OCI-LY1 (cell line): ENCODE measurements at regions not wholly inside any gene's neighbourhood (a gene's known extent, or its start where the extent isn't known, plus 50 kb on each side); places are given as distances from the start of the nearest gene placed in this dataset.

Experiments
- H2AFZ ChIP-seq: fragments of 200-600 bp; sonication (generic), shearing (Covaris generic); 2 replicates; pipeline ENCODE4 v1.6.0; 2014; ENCODE audit warnings: antibody characterized with exemption, mild to moderate bottlenecking, low read length
- H3F3A ChIP-seq: fragments of 200-600 bp; sonication (generic), shearing (Covaris generic); 2 replicates; pipeline ENCODE4 v1.6.0; 2014; ENCODE audit warnings: mild to moderate bottlenecking, antibody characterized with exemption, low read length, moderate library complexity; ENCODE audit not compliant: insufficient read depth
- H3K27ac ChIP-seq: fragments of 200-600 bp; sonication (generic); 2 replicates; pipeline ENCODE4 v1.5.1; 2014; ENCODE audit warnings: low read length, mixed run types, mild to moderate bottlenecking, low read depth; ENCODE audit not compliant: poor library complexity, severe bottlenecking
- H3K27me3 ChIP-seq: fragments of 200-600 bp; sonication (generic); 2 replicates; pipeline ENCODE4 v1.6.0; 2014; ENCODE audit warnings: antibody characterized with exemption, mild to moderate bottlenecking, low read length, moderate library complexity; ENCODE audit not compliant: insufficient read depth
- H3K36me3 ChIP-seq: fragments of 200-600 bp; sonication (generic); 2 replicates; pipeline ENCODE4 v1.6.1; 2014; ENCODE audit warnings: mild to moderate bottlenecking, antibody characterized with exemption, low read length, moderate library complexity, mixed read lengths; ENCODE audit not compliant: insufficient read depth
- H3K4me1 ChIP-seq: fragments of 200-600 bp; sonication (generic); 2 replicates; pipeline ENCODE4 v1.5.1; 2014; ENCODE audit warnings: mild to moderate bottlenecking, low read length, moderate library complexity; ENCODE audit not compliant: insufficient read depth, severe bottlenecking
- H3K4me2 ChIP-seq: fragments of 200-600 bp; sonication (generic), shearing (Covaris generic); 2 replicates; pipeline ENCODE4 v1.6.1; 2014; ENCODE audit warnings: low read length
- H3K4me3 ChIP-seq: fragments of 200-600 bp; sonication (generic); 2 replicates; pipeline ENCODE4 v1.5.1; 2014; ENCODE audit warnings: low read length, low read depth, mild to moderate bottlenecking, mixed read lengths; ENCODE audit not compliant: poor library complexity, severe bottlenecking
- H3K79me2 ChIP-seq: fragments of 200-600 bp; shearing (Covaris generic); 2 replicates; pipeline ENCODE4 v1.6.1; 2016; ENCODE audit warnings: mixed run types, low read length, mixed read lengths; ENCODE audit not compliant: insufficient read depth
- H3K9ac ChIP-seq: fragments of 200-600 bp; sonication (generic), shearing (Covaris generic); 2 replicates; pipeline ENCODE4 v1.6.1; 2014; ENCODE audit warnings: mild to moderate bottlenecking, low read length, mixed read lengths
- H3K9me2 ChIP-seq: fragments of 200-600 bp; sonication (generic), shearing (Covaris generic); 2 replicates; pipeline ENCODE4 v1.6.1; 2014; ENCODE audit warnings: low read depth, mild to moderate bottlenecking, low read length, mixed read lengths
- H3K9me3 ChIP-seq: fragments of 200-600 bp; shearing (Covaris generic); 2 replicates; pipeline ENCODE4 v1.6.1; 2014; ENCODE audit warnings: low read length, mixed read lengths
- H4K20me1 ChIP-seq: fragments of 200-600 bp; sonication (generic), shearing (Covaris generic); 2 replicates; pipeline ENCODE4 v1.6.0; 2016; ENCODE audit warnings: mild to moderate bottlenecking, low read length; ENCODE audit not compliant: insufficient read depth
- EZH2 ChIP-seq: fragments of 200-600 bp; sonication (generic), shearing (Covaris generic); IDR thresholded peaks from 2 replicates; pipeline ENCODE4 v1.8.0; 2017; ENCODE audit warnings: borderline replicate concordance, mixed run types, mild to moderate bottlenecking, antibody characterized with exemption, low read length, moderate library complexity, mixed read lengths
- TF ChIP-seq, protein P1 (sequence below): fragments of 200-600 bp; sonication (generic), shearing (Covaris generic); IDR thresholded peaks from 2 replicates; pipeline ENCODE4 v1.5.1; 2017; ENCODE audit warnings: mild to moderate bottlenecking, antibody characterized with exemption, low read length, moderate library complexity, mixed read lengths

DNA sequence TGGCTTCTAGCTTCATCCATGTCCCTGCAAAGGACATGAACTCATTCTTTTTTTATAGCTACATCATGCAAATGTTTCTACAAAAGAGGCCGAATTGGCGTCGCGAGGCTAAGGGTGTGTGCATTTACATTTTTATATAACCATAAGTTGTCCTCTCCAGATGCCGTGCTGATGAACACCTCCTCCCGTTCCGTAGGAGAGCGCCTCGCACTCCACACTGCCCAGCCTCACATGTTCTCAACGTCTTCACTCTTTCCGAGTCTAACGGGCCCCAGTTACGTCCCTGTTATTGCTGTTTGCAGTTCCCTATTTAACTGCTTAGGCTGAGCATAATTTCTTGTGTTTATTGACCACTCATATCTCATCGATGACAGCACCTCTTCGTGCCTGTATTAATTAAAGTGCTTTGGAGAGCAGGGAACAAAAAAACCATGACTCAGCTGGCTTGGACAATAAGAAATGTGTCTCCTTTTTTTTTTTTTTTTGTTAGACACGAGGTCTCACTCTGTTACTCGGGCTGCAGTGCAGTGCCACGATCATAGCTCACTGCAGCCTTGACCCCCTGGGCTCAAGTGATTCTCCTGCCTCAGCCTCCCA lies 113.5 kb upstream of the SDK1 start:
- no peaks in the 10 kb centered on the region for H3K9me2 ChIP-seq
- no peak overlapping the region for H3K27ac ChIP-seq
- H2AFZ ChIP-seq: no peak overlapping the region
- H3K36me3 ChIP-seq: no peaks in the 10 kb centered on the region
- H3K4me1 ChIP-seq: no peaks in the 10 kb centered on the region
- no peak overlapping the region for H3K4me2 ChIP-seq
- no peaks in the 10 kb centered on the region for H3F3A ChIP-seq
- H3K79me2 ChIP-seq: no peaks in the 10 kb centered on the region
- no peak for TF ChIP-seq EZH2
- TF ChIP-seq, protein P1, sequence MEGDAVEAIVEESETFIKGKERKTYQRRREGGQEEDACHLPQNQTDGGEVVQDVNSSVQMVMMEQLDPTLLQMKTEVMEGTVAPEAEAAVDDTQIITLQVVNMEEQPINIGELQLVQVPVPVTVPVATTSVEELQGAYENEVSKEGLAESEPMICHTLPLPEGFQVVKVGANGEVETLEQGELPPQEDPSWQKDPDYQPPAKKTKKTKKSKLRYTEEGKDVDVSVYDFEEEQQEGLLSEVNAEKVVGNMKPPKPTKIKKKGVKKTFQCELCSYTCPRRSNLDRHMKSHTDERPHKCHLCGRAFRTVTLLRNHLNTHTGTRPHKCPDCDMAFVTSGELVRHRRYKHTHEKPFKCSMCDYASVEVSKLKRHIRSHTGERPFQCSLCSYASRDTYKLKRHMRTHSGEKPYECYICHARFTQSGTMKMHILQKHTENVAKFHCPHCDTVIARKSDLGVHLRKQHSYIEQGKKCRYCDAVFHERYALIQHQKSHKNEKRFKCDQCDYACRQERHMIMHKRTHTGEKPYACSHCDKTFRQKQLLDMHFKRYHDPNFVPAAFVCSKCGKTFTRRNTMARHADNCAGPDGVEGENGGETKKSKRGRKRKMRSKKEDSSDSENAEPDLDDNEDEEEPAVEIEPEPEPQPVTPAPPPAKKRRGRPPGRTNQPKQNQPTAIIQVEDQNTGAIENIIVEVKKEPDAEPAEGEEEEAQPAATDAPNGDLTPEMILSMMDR: no peak
- H3K4me3 ChIP-seq: no peak overlapping the region
- H3K27me3 ChIP-seq: no peaks in the 10 kb centered on the region
- H4K20me1 ChIP-seq: no peaks in the 10 kb centered on the region
- no peaks in the 10 kb centered on the region for H3K9me3 ChIP-seq
- no peak overlapping the region for H3K9ac ChIP-seq

- no peaks in the 10 kb centered on the region for H3K79me2 ChIP-seq
- H3K36me3 ChIP-seq: no peaks in the 10 kb centered on the region
- H3K9me2 ChIP-seq: no peaks in the 10 kb centered on the region
- no peaks in the 10 kb centered on the region for H3F3A ChIP-seq
- no peak overlapping the region for H3K4me2 ChIP-seq
- H3K9me3 ChIP-seq: no peaks in the 10 kb centered on the region
- TF ChIP-seq, protein P1: no peak
- no peak for TF ChIP-seq EZH2
- H3K4me3 ChIP-seq: no peak overlapping the region
- H3K9ac ChIP-seq: no peak overlapping the region
- no peak overlapping the region for H2AFZ ChIP-seq
- no peak overlapping the region for H3K27ac ChIP-seq
- H3K4me1 ChIP-seq: no peaks in the 10 kb centered on the region
- no peaks in the 10 kb centered on the region for H3K27me3 ChIP-seq
- H4K20me1 ChIP-seq: no peaks in the 10 kb centered on the region
These were observed 112.1 kb upstream of the SDK1 start for GRCh38 chr7:3188946-3189345.

- no peaks in the 10 kb centered on the region for H3K4me1 ChIP-seq
- no peak overlapping the region for H3K9ac ChIP-seq
- H3K79me2 ChIP-seq: no peaks in the 10 kb centered on the region
- no peaks in the 10 kb centered on the region for H3K9me2 ChIP-seq
- H3K36me3 ChIP-seq: no peaks in the 10 kb centered on the region
- H2AFZ ChIP-seq: no peak overlapping the region
- H3K27ac ChIP-seq: no peak overlapping the region
- no peaks in the 10 kb centered on the region for H3F3A ChIP-seq
- no peaks in the 10 kb centered on the region for H4K20me1 ChIP-seq
- no peaks in the 10 kb centered on the region for H3K27me3 ChIP-seq
- no peak overlapping the region for H3K4me2 ChIP-seq
- H3K4me3 ChIP-seq: no peak overlapping the region
- H3K9me3 ChIP-seq: no peaks in the 10 kb centered on the region
- TF ChIP-seq, protein P1: no peak
- TF ChIP-seq EZH2: no peak
These were observed 109.5 kb upstream of the SDK1 start for GRCh38 chr7:3191548-3191947.
